ENCODE measurements at regions not wholly inside any gene's neighbourhood (a gene's known extent, or its start where the extent isn't known, plus 50 kb on each side); places are given as distances from the start of the nearest gene placed in this dataset.

DNA sequence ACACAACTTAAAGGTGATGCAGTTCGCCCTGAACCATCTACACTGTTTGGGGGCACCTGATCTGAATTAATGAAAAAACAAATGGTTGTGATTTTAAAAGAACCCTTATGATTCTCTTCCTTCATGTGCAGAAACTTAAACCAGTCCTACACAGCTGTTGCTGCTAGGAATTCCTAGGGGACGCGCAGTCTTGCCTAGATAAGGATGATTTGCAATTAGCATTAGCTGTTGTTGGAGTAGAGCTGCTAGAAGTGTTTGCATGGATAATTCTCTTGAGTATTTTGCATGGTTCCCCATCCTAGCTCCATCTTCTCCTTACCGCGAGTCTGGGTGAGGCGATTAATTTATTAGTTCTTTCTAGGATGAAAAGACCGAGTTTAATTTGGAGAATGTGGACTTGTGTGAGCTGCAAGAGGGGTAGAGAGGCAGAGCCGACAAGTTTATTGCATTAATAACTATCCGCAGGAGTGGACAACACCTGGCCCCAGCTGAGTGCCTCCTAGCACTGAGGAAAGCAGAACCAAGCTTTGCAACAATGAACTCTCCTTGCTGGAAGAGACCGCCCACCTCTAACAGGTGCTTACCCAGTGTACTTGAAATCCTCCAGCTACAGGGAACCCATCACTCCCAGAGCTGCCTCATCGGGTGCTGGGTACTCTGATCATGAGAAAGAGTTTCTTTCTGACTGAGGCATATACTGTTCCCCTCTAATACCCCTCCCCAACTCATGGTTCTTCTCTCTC lies 75.0 kb upstream of the WNT7A start:
- H3K36me3 ChIP-seq (ENCODE audit: insufficient read depth, low read depth, low read length) = no peaks in the 10 kb centered on the region
- peaks cover 4% of the 10 kb centered on the region for H3K9me3 ChIP-seq (ENCODE audit: insufficient read depth, low read depth, low read length)
- no peak overlapping the region for H3K27ac ChIP-seq (ENCODE audit: low read length)
- H3K9ac ChIP-seq (ENCODE audit: low read depth, low read length) = no peak overlapping the region
- H3K4me3 ChIP-seq (ENCODE audit: low read length) = no peak overlapping the region
- no peaks in the 10 kb centered on the region for H3K4me1 ChIP-seq (ENCODE audit: insufficient read depth, low read length)
- H3K27me3 ChIP-seq (ENCODE audit: insufficient read depth, low read length) = no peaks in the 10 kb centered on the region

- Histone ChIP-seq H3K9ac (ENCODE audit: low read depth, low read length) (no peak overlapping the region), H3K27me3 (ENCODE audit: insufficient read depth, low read length) (no peaks in the 10 kb centered on the region), H3K36me3 (ENCODE audit: insufficient read depth, low read depth, low read length) (no peaks in the 10 kb centered on the region), H3K4me3 (ENCODE audit: low read length) (no peak overlapping the region), H3K9me3 (ENCODE audit: insufficient read depth, low read depth, low read length) (peaks cover 4% of the 10 kb centered on the region), H3K27ac (ENCODE audit: low read length) (no peak overlapping the region), H3K4me1 (ENCODE audit: insufficient read depth, low read length) (peaks cover 2% of the 10 kb centered on the region; the same call in 1 of the 2 replicates)
Observed at GRCh38 chr3:13954266-13954665, 74.4 kb upstream of the WNT7A start.

DNA sequence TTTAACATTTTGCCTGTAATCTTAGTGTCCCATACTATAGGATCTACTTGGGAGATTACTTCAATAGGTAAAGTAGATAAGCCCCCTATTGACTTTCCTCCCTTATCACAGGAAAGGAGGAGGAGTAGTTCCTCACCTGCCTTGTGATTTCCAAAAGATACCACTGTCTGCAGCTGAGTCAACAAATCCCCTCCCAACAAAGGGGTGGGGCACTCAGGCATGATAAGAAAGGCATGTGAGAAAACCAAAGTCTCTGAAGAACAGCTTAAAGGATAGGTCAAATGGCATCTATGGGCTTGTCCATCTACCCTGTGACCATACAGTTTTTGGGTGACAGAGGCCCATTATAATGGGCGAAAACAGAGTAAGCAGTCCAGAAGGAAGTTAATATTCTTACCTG lies 71.3 kb upstream of the WNT7A start:
- Histone ChIP-seq H3K9me3 (ENCODE audit: insufficient read depth, low read depth, low read length) (peaks cover 7% of the 10 kb centered on the region), H3K36me3 (ENCODE audit: insufficient read depth, low read depth, low read length) (no peaks in the 10 kb centered on the region), H3K27ac (ENCODE audit: low read length) (no peak overlapping the region), H3K9ac (ENCODE audit: low read depth, low read length) (no peak overlapping the region), H3K4me1 (ENCODE audit: insufficient read depth, low read length) (peaks cover 15% of the 10 kb centered on the region), H3K4me3 (ENCODE audit: low read length) (no peak overlapping the region), H3K27me3 (ENCODE audit: insufficient read depth, low read length) (no peaks in the 10 kb centered on the region)

DNA sequence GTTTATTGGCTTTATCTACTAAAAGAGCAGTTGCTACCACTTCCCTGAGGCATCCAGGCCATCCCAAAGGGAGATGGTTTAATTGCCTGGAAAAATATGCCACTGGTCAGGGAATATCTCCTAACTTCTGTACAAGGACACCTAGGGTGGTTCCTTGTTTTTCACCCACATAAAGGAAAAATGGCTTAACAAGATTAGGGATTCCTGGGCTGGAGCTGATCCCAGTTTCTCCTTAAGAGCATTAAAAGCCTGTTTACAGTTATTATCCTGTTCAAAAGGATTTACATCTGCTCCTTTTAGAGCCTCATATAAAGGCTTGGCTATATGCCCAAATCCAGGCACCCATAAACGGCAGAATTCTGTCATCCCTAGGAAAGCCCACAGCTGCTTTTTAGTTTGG lies 70.2 kb upstream of the WNT7A start:
- Histone ChIP-seq H3K27ac (ENCODE audit: low read length) (no peak overlapping the region), H3K4me3 (ENCODE audit: low read length) (no peak overlapping the region), H3K4me1 (ENCODE audit: insufficient read depth, low read length) (peaks cover 15% of the 10 kb centered on the region), H3K9me3 (ENCODE audit: insufficient read depth, low read depth, low read length) (peaks cover 11% of the 10 kb centered on the region), H3K27me3 (ENCODE audit: insufficient read depth, low read length) (no peaks in the 10 kb centered on the region), H3K9ac (ENCODE audit: low read depth, low read length) (no peak overlapping the region), H3K36me3 (ENCODE audit: insufficient read depth, low read depth, low read length) (no peaks in the 10 kb centered on the region)

- no peak overlapping the region; the same call in 1 of the 2 replicates for H3K9ac ChIP-seq (ENCODE audit: low read depth, low read length)
- peaks cover 15% of the 10 kb centered on the region for H3K4me1 ChIP-seq (ENCODE audit: insufficient read depth, low read length)
- H3K36me3 ChIP-seq (ENCODE audit: insufficient read depth, low read depth, low read length) = no peaks in the 10 kb centered on the region
- H3K4me3 ChIP-seq (ENCODE audit: low read length) = peak overlapping the region; percentile 34; the same call in 1 of the 2 replicates
- no peak overlapping the region for H3K27ac ChIP-seq (ENCODE audit: low read length)
- H3K27me3 ChIP-seq (ENCODE audit: insufficient read depth, low read length) = no peaks in the 10 kb centered on the region
- peaks cover 11% of the 10 kb centered on the region for H3K9me3 ChIP-seq (ENCODE audit: insufficient read depth, low read depth, low read length)
Observed at GRCh38 chr3:13947912-13948311, 68.0 kb upstream of the WNT7A start.

DNA sequence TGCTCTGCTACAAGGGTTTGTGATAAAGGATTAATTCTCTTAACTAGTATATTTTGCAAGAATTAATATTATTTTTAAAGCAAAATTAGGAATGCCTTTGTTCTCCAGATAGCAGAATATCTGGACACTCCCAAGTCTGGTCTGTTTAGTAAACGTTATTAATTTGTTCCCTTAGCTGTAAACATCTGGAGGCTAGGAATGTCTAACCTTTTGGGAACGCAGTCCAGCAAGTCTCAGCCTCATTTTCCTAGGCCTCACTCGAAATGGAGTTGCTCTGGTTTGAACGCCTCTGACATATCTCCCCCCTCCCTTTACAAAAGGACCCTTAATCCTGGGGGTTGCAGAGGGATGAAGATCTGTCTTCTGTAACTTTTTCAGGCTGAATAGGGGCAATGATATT lies 59.3 kb upstream of the WNT7A start:
- H3K4me1 ChIP-seq (ENCODE audit: insufficient read depth, low read length) = no peaks in the 10 kb centered on the region
- no peak overlapping the region for H3K27ac ChIP-seq (ENCODE audit: low read length)
- H3K9ac ChIP-seq (ENCODE audit: low read depth, low read length) = no peak overlapping the region
- H3K36me3 ChIP-seq (ENCODE audit: insufficient read depth, low read depth, low read length) = no peaks in the 10 kb centered on the region
- H3K9me3 ChIP-seq (ENCODE audit: insufficient read depth, low read depth, low read length) = no peaks in the 10 kb centered on the region; the same call in 1 of the 2 replicates
- no peak overlapping the region for H3K4me3 ChIP-seq (ENCODE audit: low read length)
- no peaks in the 10 kb centered on the region for H3K27me3 ChIP-seq (ENCODE audit: insufficient read depth, low read length)

- no peaks in the 10 kb centered on the region for H3K27me3 ChIP-seq (ENCODE audit: insufficient read depth, low read length)
- no peak overlapping the region for H3K27ac ChIP-seq (ENCODE audit: low read length)
- no peak overlapping the region for H3K4me3 ChIP-seq (ENCODE audit: low read length)
- H3K9me3 ChIP-seq (ENCODE audit: insufficient read depth, low read depth, low read length) = no peaks in the 10 kb centered on the region
- H3K9ac ChIP-seq (ENCODE audit: low read depth, low read length) = no peak overlapping the region
- H3K4me1 ChIP-seq (ENCODE audit: insufficient read depth, low read length) = no peaks in the 10 kb centered on the region
- no peaks in the 10 kb centered on the region for H3K36me3 ChIP-seq (ENCODE audit: insufficient read depth, low read depth, low read length)
Observed at GRCh38 chr3:13937131-13937530, 57.3 kb upstream of the WNT7A start.

DNA sequence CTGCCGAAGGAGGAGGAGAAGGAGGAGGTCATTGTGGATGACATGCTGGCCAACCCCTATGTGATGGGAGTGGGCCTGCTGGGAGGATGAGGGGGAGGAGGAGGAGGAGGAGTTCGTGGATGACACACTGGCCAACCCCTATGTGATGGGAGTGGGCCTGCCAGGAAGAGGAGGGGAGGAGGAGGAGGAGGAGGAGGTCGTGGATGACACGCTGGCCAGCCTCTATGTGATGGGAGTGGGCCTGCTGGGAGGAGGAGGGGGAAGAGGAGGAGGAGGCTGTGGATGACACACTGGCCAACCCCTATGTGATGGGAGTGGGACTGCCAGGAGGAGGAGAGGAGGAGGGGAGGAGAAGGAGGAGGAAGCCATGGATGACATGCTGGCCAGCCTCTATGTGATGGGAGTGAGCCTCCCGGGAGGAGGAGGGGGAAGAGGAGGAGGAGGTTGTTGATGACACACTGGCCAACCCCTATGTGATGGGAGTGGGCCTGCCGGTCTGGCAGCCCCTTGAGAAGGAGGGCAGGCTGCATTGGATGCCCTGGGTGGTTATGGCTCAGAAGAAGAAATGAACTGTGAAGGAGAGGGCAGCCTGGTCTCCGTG lies 55.7 kb upstream of the WNT7A start:
- Histone ChIP-seq H3K27me3 (ENCODE audit: insufficient read depth, low read length) (no peaks in the 10 kb centered on the region), H3K36me3 (ENCODE audit: insufficient read depth, low read depth, low read length) (no peaks in the 10 kb centered on the region), H3K9ac (ENCODE audit: low read depth, low read length) (no peak overlapping the region), H3K27ac (ENCODE audit: low read length) (no peak overlapping the region), H3K4me1 (ENCODE audit: insufficient read depth, low read length) (no peaks in the 10 kb centered on the region), H3K4me3 (ENCODE audit: low read length) (no peak overlapping the region), H3K9me3 (ENCODE audit: insufficient read depth, low read depth, low read length) (no peaks in the 10 kb centered on the region; the same call in 1 of the 2 replicates)

DNA sequence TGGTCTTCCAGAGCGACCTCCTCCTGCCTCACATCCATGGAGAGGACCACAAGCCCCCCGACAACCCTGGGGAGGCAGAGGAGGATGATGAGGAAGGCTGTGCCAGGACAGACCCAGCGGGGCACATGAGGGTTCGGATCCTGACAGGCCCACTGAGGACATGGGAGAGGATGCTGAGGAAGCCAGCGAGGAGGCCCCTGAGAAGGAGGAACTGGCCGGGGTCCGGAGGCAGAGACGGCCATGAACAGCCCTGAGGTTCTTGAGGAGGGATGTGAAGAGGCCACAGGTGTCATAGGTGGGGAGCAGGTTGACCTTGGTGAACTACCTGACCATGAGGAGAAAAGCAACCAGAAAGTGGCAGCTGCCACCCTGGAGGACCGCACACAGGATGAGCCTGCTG lies 54.9 kb upstream of the WNT7A start:
- no peaks in the 10 kb centered on the region for H3K36me3 ChIP-seq (ENCODE audit: insufficient read depth, low read depth, low read length)
- no peaks in the 10 kb centered on the region; the same call in 1 of the 2 replicates for H3K9me3 ChIP-seq (ENCODE audit: insufficient read depth, low read depth, low read length)
- no peak overlapping the region for H3K4me3 ChIP-seq (ENCODE audit: low read length)
- no peak overlapping the region for H3K27ac ChIP-seq (ENCODE audit: low read length)
- H3K9ac ChIP-seq (ENCODE audit: low read depth, low read length) = no peak overlapping the region
- no peaks in the 10 kb centered on the region for H3K27me3 ChIP-seq (ENCODE audit: insufficient read depth, low read length)
- no peaks in the 10 kb centered on the region for H3K4me1 ChIP-seq (ENCODE audit: insufficient read depth, low read length)

DNA sequence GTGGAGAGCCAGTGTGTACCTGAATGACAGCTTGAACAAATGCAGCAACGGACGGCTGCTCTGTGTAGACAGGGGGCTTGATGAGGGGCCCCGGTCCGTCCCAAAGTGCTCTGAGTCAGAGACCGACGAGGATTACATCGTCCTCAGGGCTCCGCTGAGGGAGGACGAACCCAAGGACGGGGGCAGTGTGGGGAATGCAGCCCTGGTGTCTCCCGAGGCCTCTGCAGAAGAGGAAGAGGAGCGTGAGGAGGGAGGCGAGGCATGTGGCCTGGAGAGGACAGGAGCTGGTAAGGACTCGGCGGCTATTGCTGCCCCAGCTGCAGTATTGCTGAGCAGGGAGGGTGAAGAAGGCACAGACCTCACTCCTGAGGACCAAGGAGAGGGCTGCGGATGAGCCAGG lies 54.4 kb upstream of the WNT7A start:
- H3K36me3 ChIP-seq (ENCODE audit: insufficient read depth, low read depth, low read length) = no peaks in the 10 kb centered on the region
- H3K27me3 ChIP-seq (ENCODE audit: insufficient read depth, low read length) = no peaks in the 10 kb centered on the region
- no peak overlapping the region for H3K9ac ChIP-seq (ENCODE audit: low read depth, low read length)
- H3K4me3 ChIP-seq (ENCODE audit: low read length) = no peak overlapping the region
- H3K4me1 ChIP-seq (ENCODE audit: insufficient read depth, low read length) = no peaks in the 10 kb centered on the region
- no peaks in the 10 kb centered on the region; the same call in 1 of the 2 replicates for H3K9me3 ChIP-seq (ENCODE audit: insufficient read depth, low read depth, low read length)
- no peak overlapping the region for H3K27ac ChIP-seq (ENCODE audit: low read length)

- Histone ChIP-seq H3K36me3 (ENCODE audit: insufficient read depth, low read depth, low read length) (no peaks in the 10 kb centered on the region), H3K4me1 (ENCODE audit: insufficient read depth, low read length) (no peaks in the 10 kb centered on the region), H3K27ac (ENCODE audit: low read length) (no peak overlapping the region), H3K9ac (ENCODE audit: low read depth, low read length) (no peak overlapping the region), H3K4me3 (ENCODE audit: low read length) (no peak overlapping the region), H3K27me3 (ENCODE audit: insufficient read depth, low read length) (no peaks in the 10 kb centered on the region), H3K9me3 (ENCODE audit: insufficient read depth, low read depth, low read length) (peaks cover under 1% of the 10 kb centered on the region; the same call in 1 of the 2 replicates)
Observed at GRCh38 chr3:13932578-13933295, 52.9 kb upstream of the WNT7A start.

- Histone ChIP-seq H3K27me3 (ENCODE audit: insufficient read depth, low read length) (no peaks in the 10 kb centered on the region), H3K27ac (ENCODE audit: low read length) (no peak overlapping the region), H3K4me1 (ENCODE audit: insufficient read depth, low read length) (no peaks in the 10 kb centered on the region), H3K36me3 (ENCODE audit: insufficient read depth, low read depth, low read length) (no peaks in the 10 kb centered on the region), H3K9ac (ENCODE audit: low read depth, low read length) (no peak overlapping the region), H3K9me3 (ENCODE audit: insufficient read depth, low read depth, low read length) (peaks cover 15% of the 10 kb centered on the region; the same call in 1 of the 2 replicates), H3K4me3 (ENCODE audit: low read length) (no peak overlapping the region)
Observed at GRCh38 chr3:13931172-13931571, 51.3 kb upstream of the WNT7A start.

All from iPS-20b (cell line).